SK-N-SH (cell line): ENCODE measurements at regions not wholly inside any gene's neighbourhood (a gene's known extent, or its start where the extent isn't known, plus 50 kb on each side); places are given as distances from the start of the nearest gene placed in this dataset.
A peak's percentile ranks its signal among the peaks of the same experiment; 100 is the strongest.
"Not testable (repeated sequence)": the region's sequence is repeated elsewhere in the genome, so short reads cannot be mapped to it uniquely, and the experiment has no call there.

Experiments used
- CTCF ChIA-PET: fragments of 300-600, 350-600 bp; formaldehyde crosslinking; extraction: SDS; loops from one replicate; lab custom pipeline; 2021; lab: Yijun Ruan, JAX
- POLR2A ChIA-PET: fragments of 350-600 bp; sonication (Branson Sonifier 250); formaldehyde crosslinking; extraction: SDS; loops from one replicate; lab custom pipeline; 2020; ENCODE audit warnings: antibody characterized with exemption, inconsistent platforms; lab: Yijun Ruan, JAX
- DNase-seq: peaks from one replicate; pipeline ENCODE4 v3.0.0; 2012
- H2AFZ ChIP-seq: fragments of 200-600 bp; sonication (generic); 2 replicates; pipeline ENCODE4 v1.8.1; 2016; ENCODE audit warnings: antibody characterized with exemption, mild to moderate bottlenecking, low read depth
- H3F3A ChIP-seq: fragments of 200-600 bp; sonication (generic); replicated peaks from 2 replicates; pipeline ENCODE3; 2016; ENCODE audit warnings: antibody characterized with exemption, mild to moderate bottlenecking; ENCODE audit not compliant: insufficient read depth
- H3K27ac ChIP-seq, 2 experiments: fragments of 200-500 bp in 1 of 2; fragments of 200-600 bp in 1 of 2; sonication (Bioruptor generic) in 1 of 2; sonication (generic), shearing (Covaris generic) in 1 of 2; 2 replicates each; pipeline versions ENCODE4 v1.5.1 to v1.6.1; 2014 to 2016; ENCODE audit warnings: low read depth in 2 of 2, inconsistent platforms in 1 of 2, low read length in 1 of 2, mild to moderate bottlenecking in 1 of 2, mixed read lengths in 1 of 2
- H3K27me3 ChIP-seq: fragments of 200-600 bp; sonication (generic), shearing (Covaris generic); 2 replicates; pipeline ENCODE4 v1.6.1; 2016; ENCODE audit warnings: mixed run types; ENCODE audit not compliant: insufficient read depth
- H3K36me3 ChIP-seq, 2 experiments: fragments of 200-500 bp in 1 of 2; fragments of 200-600 bp in 1 of 2; sonication (Bioruptor generic) in 1 of 2; sonication (generic) in 1 of 2; replicated peaks in 1 of 2; 2 replicates each; pipeline versions ENCODE3 to v1.5.1; 2014 to 2016; ENCODE audit warnings: low read length in 1 of 2, mild to moderate bottlenecking in 1 of 2; ENCODE audit not compliant: insufficient read depth in 2 of 2, control insufficient read depth in 1 of 2
- H3K4me1 ChIP-seq, 2 experiments: fragments of 200-500 bp in 1 of 2; fragments of 200-600 bp in 1 of 2; sonication (Bioruptor generic) in 1 of 2; sonication (generic), shearing (Covaris generic) in 1 of 2; 2 replicates each; pipeline versions ENCODE4 v1.5.1 to v1.6.1; 2014 to 2016; ENCODE audit warnings: low read depth in 1 of 2, low read length in 1 of 2, mixed run types in 1 of 2; ENCODE audit not compliant: insufficient read depth in 2 of 2, control insufficient read depth in 1 of 2
- H3K4me2 ChIP-seq: fragments of 200-600 bp; sonication (generic), shearing (Covaris generic); 2 replicates; pipeline ENCODE4 v1.6.1; 2017; ENCODE audit warnings: mixed run types
- H3K4me3 ChIP-seq, 2 experiments: fragments of 200-500 bp in 1 of 2; fragments of 200-600 bp in 1 of 2; sonication (Bioruptor generic) in 1 of 2; sonication (generic), shearing (Covaris generic) in 1 of 2; 2 replicates each; pipeline versions ENCODE4 v1.5.1 to v1.8.1; 2014 to 2016; ENCODE audit warnings: low read depth in 2 of 2, inconsistent platforms in 1 of 2, low read length in 1 of 2, mild to moderate bottlenecking in 1 of 2, mixed read lengths in 1 of 2, moderate library complexity in 1 of 2
- H3K79me2 ChIP-seq: fragments of 200-600 bp; sonication (generic); 2 replicates; pipeline ENCODE4 v1.8.1; 2017; ENCODE audit warnings: mild to moderate bottlenecking; ENCODE audit not compliant: insufficient read depth
- H3K9ac ChIP-seq: fragments of 200-600 bp; sonication (generic); 2 replicates; pipeline ENCODE4 v1.6.1; 2017; ENCODE audit warnings: mixed run types
- H3K9me2 ChIP-seq: fragments of 200-600 bp; sonication (generic); 2 replicates; pipeline ENCODE4 v1.6.1; 2017; ENCODE audit warnings: mixed run types
- H3K9me3 ChIP-seq: fragments of 200-600 bp; sonication (generic); 2 replicates; pipeline ENCODE4 v1.6.1; 2017; ENCODE audit warnings: mixed run types, mild to moderate bottlenecking, moderate library complexity
- H4K20me1 ChIP-seq: fragments of 200-600 bp; sonication (generic); 2 replicates; pipeline ENCODE4 v1.6.1; 2017; ENCODE audit warnings: mild to moderate bottlenecking, mixed run types; ENCODE audit not compliant: insufficient read depth
- CHD2 ChIP-seq: fragments of 150-350 bp; IDR thresholded peaks from 2 replicates; pipeline ENCODE4 v1.6.1; 2018; ENCODE audit warnings: low read length; ENCODE audit not compliant: partially characterized antibody
- FOSL2 ChIP-seq: IDR thresholded peaks from 2 replicates; pipeline ENCODE4 v1.4.0; 2012; ENCODE audit warnings: low read depth, mild to moderate bottlenecking, moderate library complexity, borderline replicate concordance
- FOXJ3 ChIP-seq: sonication (generic); formaldehyde crosslinking; IDR thresholded peaks from 2 replicates; pipeline ENCODE4 v1.5.1; 2020; ENCODE audit warnings: mild to moderate bottlenecking, missing genetic modification reagents
- GABPA ChIP-seq: IDR thresholded peaks from 2 replicates; pipeline ENCODE4 v1.4.0; 2012; ENCODE audit warnings: low read depth, mild to moderate bottlenecking
- MEF2A ChIP-seq: IDR thresholded peaks from 2 replicates; pipeline ENCODE4 v1.4.0; 2012; ENCODE audit warnings: low read depth, borderline replicate concordance
- NFIC ChIP-seq: IDR thresholded peaks from 2 replicates; pipeline ENCODE4 v1.4.0; 2012; ENCODE audit warnings: borderline replicate concordance
- RAD21 ChIP-seq: IDR thresholded peaks from 2 replicates; pipeline ENCODE4 v1.6.1; 2012; ENCODE audit warnings: mild to moderate bottlenecking, low read length
- RCOR1 ChIP-seq: fragments of 150-350 bp; IDR thresholded peaks from 2 replicates; pipeline ENCODE4 v1.6.1; 2017; ENCODE audit warnings: antibody characterized with exemption, low read length
- SMC3 ChIP-seq: IDR thresholded peaks from 2 replicates; pipeline ENCODE4 v1.6.1; 2012; ENCODE audit warnings: low read depth, low read length, improper control_type of control experiment
- YY1 ChIP-seq: IDR thresholded peaks from 2 replicates; pipeline ENCODE4 v1.4.0; 2012; ENCODE audit warnings: low read depth, mild to moderate bottlenecking
- WGBS: methylation state at CpG from one replicate; pipeline ENCODE4 v1.1.6; 2017; ENCODE audit warnings: low lambda C conversion rate; 5-methylcytosine and 5-hydroxymethylcytosine counted together
- TF ChIP-seq, protein P1 (sequence below): IDR thresholded peaks from 2 replicates; pipeline ENCODE4 v1.4.0; 2012; ENCODE audit warnings: low read depth, borderline replicate concordance
- TF ChIP-seq, protein P2 (sequence below): IDR thresholded peaks from 2 replicates; pipeline ENCODE4; 2012
- TF ChIP-seq, protein P3 (sequence below): IDR thresholded peaks from 2 replicates; pipeline ENCODE4 v1.6.1; 2012; ENCODE audit warnings: mild to moderate bottlenecking, low read depth, low read length, moderate library complexity

DNA sequence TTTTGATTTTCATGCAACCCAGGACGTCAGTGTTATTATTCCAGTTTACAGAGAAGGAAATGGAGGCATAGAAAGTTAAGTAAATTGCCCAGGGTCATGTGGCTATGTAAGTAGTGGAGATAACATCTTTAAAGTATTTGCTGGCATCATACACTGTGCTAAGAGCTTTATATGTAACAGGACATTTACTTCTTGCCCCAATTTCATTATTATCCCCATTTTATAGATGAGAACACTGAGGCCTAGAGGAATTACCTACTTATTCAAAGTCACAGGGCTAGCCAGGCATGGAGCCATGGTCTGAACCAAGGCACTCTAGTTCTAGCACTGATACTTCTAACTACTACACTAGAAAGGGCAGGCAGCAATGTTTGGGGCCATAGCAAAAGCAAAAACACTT is 107.3 kb upstream of the ANKRD28 start:
- POLR2A ChIA-PET, result no interaction called here
- Histone ChIP-seq H3F3A (no peaks in the 10 kb centered on the region), H4K20me1 (no peaks in the 10 kb centered on the region), H2AFZ (no peak overlapping the region), H3K9ac (no peak overlapping the region), H3K4me1 (no peaks in the 10 kb centered on the region), H3K4me3 (no peak overlapping the region), H3K27me3 (no peaks in the 10 kb centered on the region), H3K36me3 (no peaks in the 10 kb centered on the region), H3K4me2 (no peak overlapping the region), H3K9me2 (no peaks in the 10 kb centered on the region), H3K9me3 (no peaks in the 10 kb centered on the region), H3K27ac (no peak overlapping the region), H3K79me2 (no peaks in the 10 kb centered on the region)
- no peak for DNase-seq
- 66% methylated on average over 1 of the region's 1 CpG for WGBS
- CTCF ChIA-PET, result no interaction called here
- TF ChIP-seq, protein P1, sequence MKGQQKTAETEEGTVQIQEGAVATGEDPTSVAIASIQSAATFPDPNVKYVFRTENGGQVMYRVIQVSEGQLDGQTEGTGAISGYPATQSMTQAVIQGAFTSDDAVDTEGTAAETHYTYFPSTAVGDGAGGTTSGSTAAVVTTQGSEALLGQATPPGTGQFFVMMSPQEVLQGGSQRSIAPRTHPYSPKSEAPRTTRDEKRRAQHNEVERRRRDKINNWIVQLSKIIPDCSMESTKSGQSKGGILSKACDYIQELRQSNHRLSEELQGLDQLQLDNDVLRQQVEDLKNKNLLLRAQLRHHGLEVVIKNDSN, result no peak
- TF ChIP-seq SMC3 (no peak), RCOR1 (no peak), MEF2A (no peak), CHD2 (no peak), GABPA (no peak), FOSL2 (no peak), FOXJ3 (CRISPR knock-in tag) (no peak), NFIC (no peak), YY1 (no peak)
- TF ChIP-seq, protein P2, sequence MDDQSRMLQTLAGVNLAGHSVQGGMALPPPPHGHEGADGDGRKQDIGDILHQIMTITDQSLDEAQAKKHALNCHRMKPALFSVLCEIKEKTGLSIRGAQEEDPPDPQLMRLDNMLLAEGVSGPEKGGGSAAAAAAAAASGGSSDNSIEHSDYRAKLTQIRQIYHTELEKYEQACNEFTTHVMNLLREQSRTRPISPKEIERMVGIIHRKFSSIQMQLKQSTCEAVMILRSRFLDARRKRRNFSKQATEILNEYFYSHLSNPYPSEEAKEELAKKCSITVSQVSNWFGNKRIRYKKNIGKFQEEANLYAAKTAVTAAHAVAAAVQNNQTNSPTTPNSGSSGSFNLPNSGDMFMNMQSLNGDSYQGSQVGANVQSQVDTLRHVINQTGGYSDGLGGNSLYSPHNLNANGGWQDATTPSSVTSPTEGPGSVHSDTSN, result no peak

DNA sequence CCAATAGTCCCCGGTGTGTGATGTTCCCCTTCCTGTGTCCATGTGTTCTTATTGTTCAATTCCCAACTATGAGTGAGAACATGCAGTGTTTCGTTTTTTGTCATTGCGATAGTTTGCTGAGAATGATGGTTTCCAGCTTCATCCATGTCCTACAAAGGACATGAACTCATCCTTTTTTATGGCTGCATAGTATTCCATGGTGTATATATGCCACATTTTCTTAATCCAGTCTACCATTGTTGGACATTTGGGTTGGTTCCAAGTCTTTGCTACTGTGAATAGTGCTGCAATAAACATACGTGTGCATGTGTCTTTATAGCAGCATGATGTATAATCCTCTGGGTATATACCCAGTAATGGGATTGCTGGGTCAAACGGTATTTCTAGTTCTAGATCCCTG is 109.6 kb upstream of the ANKRD28 start:
- H3F3A ChIP-seq, POLR2A ChIA-PET, DNase-seq, H4K20me1 ChIP-seq, H3K9ac ChIP-seq, H3K4me3 ChIP-seq, CTCF ChIA-PET, H3K36me3 ChIP-seq, H3K27ac ChIP-seq, H3K9me3 ChIP-seq, H3K9me2 ChIP-seq, H3K79me2 ChIP-seq, H3K4me1 ChIP-seq, H2AFZ ChIP-seq, H3K4me2 ChIP-seq, H3K27me3 ChIP-seq: not testable (repeated sequence)
- 49% methylated on average over 5 of the region's 5 CpGs for WGBS

DNA sequence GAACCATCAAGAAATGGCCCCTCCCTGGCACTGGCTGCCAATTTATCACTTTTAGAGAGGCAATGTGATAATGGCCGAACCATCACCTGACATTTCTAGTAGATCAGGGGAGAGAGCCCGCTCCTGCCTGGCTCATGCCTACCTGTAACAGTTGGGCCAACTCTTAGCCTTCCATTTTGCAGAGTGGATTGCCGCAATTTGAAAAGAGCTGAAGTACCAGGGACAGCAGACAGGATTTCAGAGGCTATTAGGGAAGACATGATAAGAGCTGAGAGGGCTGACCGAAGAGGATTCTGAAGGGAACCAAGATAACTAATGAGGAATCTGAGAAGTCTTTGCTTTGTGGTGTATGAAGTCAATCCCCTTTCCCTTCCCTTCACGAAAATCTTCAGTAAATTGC is 121.2 kb upstream of the ANKRD28 start:
- Histone ChIP-seq H3K9me2 (no peaks in the 10 kb centered on the region), H3K9ac (no peak overlapping the region), H2AFZ (no peak overlapping the region), H3K27ac (no peak overlapping the region), H3K4me1 (no peaks in the 10 kb centered on the region), H3K4me3 (no peak overlapping the region), H4K20me1 (no peaks in the 10 kb centered on the region), H3K4me2 (no peak overlapping the region), H3F3A (no peaks in the 10 kb centered on the region), H3K9me3 (no peaks in the 10 kb centered on the region), H3K36me3 (no peaks in the 10 kb centered on the region), H3K27me3 (no peaks in the 10 kb centered on the region), H3K79me2 (no peaks in the 10 kb centered on the region)
- WGBS, result 80% methylated on average over 5 of the region's 5 CpGs
- TF ChIP-seq RAD21 (no peak), MEF2A (no peak), GABPA (no peak)
- TF ChIP-seq, protein P3, sequence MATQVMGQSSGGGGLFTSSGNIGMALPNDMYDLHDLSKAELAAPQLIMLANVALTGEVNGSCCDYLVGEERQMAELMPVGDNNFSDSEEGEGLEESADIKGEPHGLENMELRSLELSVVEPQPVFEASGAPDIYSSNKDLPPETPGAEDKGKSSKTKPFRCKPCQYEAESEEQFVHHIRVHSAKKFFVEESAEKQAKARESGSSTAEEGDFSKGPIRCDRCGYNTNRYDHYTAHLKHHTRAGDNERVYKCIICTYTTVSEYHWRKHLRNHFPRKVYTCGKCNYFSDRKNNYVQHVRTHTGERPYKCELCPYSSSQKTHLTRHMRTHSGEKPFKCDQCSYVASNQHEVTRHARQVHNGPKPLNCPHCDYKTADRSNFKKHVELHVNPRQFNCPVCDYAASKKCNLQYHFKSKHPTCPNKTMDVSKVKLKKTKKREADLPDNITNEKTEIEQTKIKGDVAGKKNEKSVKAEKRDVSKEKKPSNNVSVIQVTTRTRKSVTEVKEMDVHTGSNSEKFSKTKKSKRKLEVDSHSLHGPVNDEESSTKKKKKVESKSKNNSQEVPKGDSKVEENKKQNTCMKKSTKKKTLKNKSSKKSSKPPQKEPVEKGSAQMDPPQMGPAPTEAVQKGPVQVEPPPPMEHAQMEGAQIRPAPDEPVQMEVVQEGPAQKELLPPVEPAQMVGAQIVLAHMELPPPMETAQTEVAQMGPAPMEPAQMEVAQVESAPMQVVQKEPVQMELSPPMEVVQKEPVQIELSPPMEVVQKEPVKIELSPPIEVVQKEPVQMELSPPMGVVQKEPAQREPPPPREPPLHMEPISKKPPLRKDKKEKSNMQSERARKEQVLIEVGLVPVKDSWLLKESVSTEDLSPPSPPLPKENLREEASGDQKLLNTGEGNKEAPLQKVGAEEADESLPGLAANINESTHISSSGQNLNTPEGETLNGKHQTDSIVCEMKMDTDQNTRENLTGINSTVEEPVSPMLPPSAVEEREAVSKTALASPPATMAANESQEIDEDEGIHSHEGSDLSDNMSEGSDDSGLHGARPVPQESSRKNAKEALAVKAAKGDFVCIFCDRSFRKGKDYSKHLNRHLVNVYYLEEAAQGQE, result peak; percentile 72; the same call in 1 of the 2 replicates
- POLR2A ChIA-PET, result no interaction called here
- CTCF ChIA-PET, result no interaction called here
- no peak for DNase-seq
